NB4 (cell line): ENCODE measurements at regions not wholly inside any gene's neighbourhood (a gene's known extent, or its start where the extent isn't known, plus 50 kb on each side); places are given as distances from the start of the nearest gene placed in this dataset.

Experiments used
- DNase-seq: peaks from one replicate; pipeline ENCODE4 v3.0.0; 2010; ENCODE audit warnings: low read depth
- H3K4me3 ChIP-seq: one replicate; pipeline ENCODE4 v1.5.1; 2011; ENCODE audit warnings: mild to moderate bottlenecking, low read depth, low read length, moderate library complexity
- MYC ChIP-seq: IDR thresholded peaks from 2 replicates; pipeline ENCODE4 v1.6.1; 2011; ENCODE audit warnings: low read depth, low read length
- POLR2A ChIP-seq: IDR thresholded peaks from 2 replicates; pipeline ENCODE4 v1.6.1; 2011; ENCODE audit warnings: mild to moderate bottlenecking; ENCODE audit not compliant: insufficient read length; ENCODE audit errors: extremely low read depth
- TF ChIP-seq, protein P1 (sequence below): IDR thresholded peaks from 2 replicates; pipeline ENCODE4 v1.6.1; 2011; ENCODE audit warnings: low read depth, low read length
- TF ChIP-seq, protein P2 (sequence below): IDR thresholded peaks from one replicate; pipeline ENCODE4 v1.5.1; 2012; ENCODE audit warnings: low read depth, low read length

DNA sequence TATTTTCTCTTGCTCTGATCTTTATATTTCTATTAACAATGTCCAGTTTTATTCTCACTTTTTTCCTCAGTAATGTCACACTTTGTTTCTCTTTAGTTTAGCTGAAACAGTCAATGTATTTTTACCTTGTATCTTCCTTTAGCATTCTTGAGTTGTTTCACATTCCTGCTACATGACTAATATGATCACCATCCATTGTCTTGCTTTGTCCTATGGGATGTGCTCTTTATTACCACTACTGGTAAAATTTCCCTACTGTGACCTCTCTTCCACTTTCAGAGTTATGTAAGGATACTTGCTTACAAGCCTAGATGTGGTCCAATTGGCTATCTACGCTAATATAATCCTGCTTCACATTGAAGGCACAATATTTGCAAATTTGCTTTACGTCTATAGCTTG is 457.9 kb downstream of the PIK3C3 start:
- H3K4me3 ChIP-seq: no peak overlapping the region
- no peak for DNase-seq
- TF ChIP-seq, protein P1, sequence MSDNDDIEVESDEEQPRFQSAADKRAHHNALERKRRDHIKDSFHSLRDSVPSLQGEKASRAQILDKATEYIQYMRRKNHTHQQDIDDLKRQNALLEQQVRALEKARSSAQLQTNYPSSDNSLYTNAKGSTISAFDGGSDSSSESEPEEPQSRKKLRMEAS: no peak
- TF ChIP-seq POLR2A: no peak
- TF ChIP-seq, protein P2, sequence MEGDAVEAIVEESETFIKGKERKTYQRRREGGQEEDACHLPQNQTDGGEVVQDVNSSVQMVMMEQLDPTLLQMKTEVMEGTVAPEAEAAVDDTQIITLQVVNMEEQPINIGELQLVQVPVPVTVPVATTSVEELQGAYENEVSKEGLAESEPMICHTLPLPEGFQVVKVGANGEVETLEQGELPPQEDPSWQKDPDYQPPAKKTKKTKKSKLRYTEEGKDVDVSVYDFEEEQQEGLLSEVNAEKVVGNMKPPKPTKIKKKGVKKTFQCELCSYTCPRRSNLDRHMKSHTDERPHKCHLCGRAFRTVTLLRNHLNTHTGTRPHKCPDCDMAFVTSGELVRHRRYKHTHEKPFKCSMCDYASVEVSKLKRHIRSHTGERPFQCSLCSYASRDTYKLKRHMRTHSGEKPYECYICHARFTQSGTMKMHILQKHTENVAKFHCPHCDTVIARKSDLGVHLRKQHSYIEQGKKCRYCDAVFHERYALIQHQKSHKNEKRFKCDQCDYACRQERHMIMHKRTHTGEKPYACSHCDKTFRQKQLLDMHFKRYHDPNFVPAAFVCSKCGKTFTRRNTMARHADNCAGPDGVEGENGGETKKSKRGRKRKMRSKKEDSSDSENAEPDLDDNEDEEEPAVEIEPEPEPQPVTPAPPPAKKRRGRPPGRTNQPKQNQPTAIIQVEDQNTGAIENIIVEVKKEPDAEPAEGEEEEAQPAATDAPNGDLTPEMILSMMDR: no peak
- no peak for TF ChIP-seq MYC

DNA sequence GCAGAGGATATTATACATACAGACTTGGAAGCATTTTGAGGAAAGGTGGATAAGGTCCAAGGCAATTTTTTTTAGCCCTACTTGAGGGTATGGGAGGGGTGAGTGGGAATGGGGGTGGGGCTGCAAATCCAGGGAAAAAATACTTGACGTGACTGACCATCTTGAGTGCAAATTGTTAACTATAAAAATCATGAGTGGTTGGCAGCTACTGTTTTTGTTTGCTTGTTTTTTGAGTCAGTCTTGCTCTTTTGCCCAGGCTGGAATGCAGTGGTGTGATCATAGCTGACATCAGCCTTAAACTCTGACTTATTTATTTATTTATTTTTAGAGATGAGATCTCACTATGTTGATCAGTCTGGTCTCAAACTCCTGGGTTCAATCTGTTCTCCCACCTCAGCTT is 458.8 kb downstream of the PIK3C3 start:
- no peak for DNase-seq
- TF ChIP-seq, protein P2: no peak
- TF ChIP-seq, protein P1: no peak
- no peak for TF ChIP-seq POLR2A
- TF ChIP-seq MYC: no peak
- H3K4me3 ChIP-seq: no peak overlapping the region

DNA sequence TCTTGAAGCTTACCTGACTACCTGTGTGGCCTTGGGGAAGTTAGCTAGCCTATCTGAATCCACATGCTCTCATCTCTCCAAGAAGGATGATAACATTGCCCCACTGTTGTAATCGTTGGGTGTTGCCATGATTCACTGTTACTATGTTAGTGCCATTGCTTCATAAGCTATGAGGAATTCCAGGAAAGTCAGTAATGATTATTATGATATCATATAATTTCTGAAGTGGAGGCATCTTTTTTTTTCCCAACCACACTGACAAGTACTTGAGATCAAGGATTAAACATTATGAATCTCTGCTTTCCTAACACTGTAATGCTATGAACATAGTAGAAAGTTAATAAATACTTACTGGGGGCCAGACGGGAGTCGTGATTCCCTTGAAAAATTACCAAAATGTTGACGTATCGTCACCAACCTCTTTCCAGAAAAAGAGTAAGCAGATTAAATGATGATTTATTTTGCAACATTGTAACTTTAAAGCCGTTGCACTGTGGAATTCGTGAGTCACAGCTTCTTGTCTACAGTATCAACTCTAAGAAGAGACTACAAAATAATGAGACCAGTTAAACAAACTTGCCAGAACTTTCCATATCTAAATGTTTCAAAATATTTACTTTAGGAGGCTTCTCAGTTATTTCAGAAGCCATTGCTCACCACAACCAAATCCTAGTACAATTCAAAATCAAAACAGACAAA is 459.9 kb downstream of the PIK3C3 start:
- H3K4me3 ChIP-seq: no peak overlapping the region
- no peak for DNase-seq
- TF ChIP-seq, protein P2: no peak
- TF ChIP-seq MYC: no peak
- no peak for TF ChIP-seq POLR2A
- TF ChIP-seq, protein P1: no peak

DNA sequence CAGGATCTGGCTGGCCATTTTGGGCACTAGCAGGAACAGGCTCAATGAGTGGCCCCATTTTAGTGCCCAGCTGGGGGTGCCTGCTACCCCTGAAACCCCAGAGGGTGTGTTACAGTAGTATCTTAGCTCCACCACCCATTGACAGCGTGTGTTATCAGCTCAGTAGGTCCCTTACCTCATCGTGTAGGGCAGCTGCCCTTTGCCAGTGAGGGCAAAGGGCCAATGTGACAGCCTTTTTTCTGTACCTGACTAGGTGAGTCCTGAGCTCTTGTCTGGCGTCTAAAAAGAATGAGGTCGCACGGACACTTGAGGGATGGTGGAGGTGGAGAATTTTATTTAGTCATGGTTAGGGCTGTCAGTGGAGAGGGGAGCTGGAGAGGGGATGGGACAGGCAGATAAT is 462.2 kb downstream of the PIK3C3 start:
- TF ChIP-seq, protein P1: no peak
- TF ChIP-seq POLR2A (no peak), MYC (no peak)
- TF ChIP-seq, protein P2: no peak
- H3K4me3 ChIP-seq: no peak overlapping the region
- no peak for DNase-seq

DNA sequence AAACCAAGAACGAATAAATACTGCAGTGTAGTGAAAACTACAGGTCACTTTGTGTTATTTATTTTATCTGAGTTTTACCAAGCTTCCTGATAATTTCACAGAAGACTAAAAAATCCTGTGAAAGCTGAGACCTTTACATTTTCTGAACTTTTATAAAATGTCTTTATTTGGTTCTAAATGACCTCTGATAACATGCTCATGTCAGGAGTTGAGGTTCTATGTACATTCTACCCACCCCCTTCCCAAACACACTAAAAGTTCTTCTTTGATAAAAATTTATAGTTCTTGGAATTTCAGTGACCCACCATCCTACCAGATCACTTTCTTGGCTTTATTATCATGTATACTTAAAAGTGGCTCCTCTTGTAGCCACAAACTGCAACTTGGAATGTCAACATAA is 463.1 kb downstream of the PIK3C3 start:
- H3K4me3 ChIP-seq: no peak overlapping the region
- DNase-seq: no peak
- TF ChIP-seq POLR2A (no peak), MYC (no peak)
- TF ChIP-seq, protein P1: no peak
- TF ChIP-seq, protein P2: no peak
